ENCODE measurements at regions not wholly inside any gene's neighbourhood (a gene's known extent, or its start where the extent isn't known, plus 50 kb on each side); places are given as distances from the start of the nearest gene placed in this dataset.

- no peak for DNase-seq
Measured at GRCh38 chr12:67506739-67507138, 141.8 kb upstream of the DYRK2 start.

- DNase-seq = no peak
Measured at GRCh38 chr12:67508830-67509229, 139.7 kb upstream of the DYRK2 start.

- DNase-seq = no peak
Measured at GRCh38 chr12:67509666-67510386, 138.7 kb upstream of the DYRK2 start.

- DNase-seq = no peak
Measured at GRCh38 chr12:67512061-67512460, 136.5 kb upstream of the DYRK2 start.

- no peak for DNase-seq
Measured at GRCh38 chr12:67514502-67514901, 134.0 kb upstream of the DYRK2 start.

GRCh38 chr12:67515679-67516340 is 132.7 kb upstream of the DYRK2 start:
- peak; percentile 15 to 55 for DNase-seq

- DNase-seq = no peak
Measured at GRCh38 chr12:67517181-67517887, 131.2 kb upstream of the DYRK2 start.

- DNase-seq = no peak
Measured at GRCh38 chr12:67519484-67520433, 128.8 kb upstream of the DYRK2 start.

- DNase-seq = no peak
Measured at GRCh38 chr12:67520606-67521005, 127.9 kb upstream of the DYRK2 start.

- no peak for DNase-seq
Measured at GRCh38 chr12:67522222-67522621, 126.3 kb upstream of the DYRK2 start.

GRCh38 chr12:67523538-67523937 is 125.0 kb upstream of the DYRK2 start:
- DNase-seq = no peak

GRCh38 chr12:67524861-67525616 is 123.5 kb upstream of the DYRK2 start:
- DNase-seq = no peak

GRCh38 chr12:67525617-67525884 is 123.0 kb upstream of the DYRK2 start:
- no peak for DNase-seq

- DNase-seq = no peak
Measured at GRCh38 chr12:67526129-67526528, 122.4 kb upstream of the DYRK2 start.

GRCh38 chr12:67531051-67531450 is 117.5 kb upstream of the DYRK2 start:
- DNase-seq = no peak

GRCh38 chr12:67531501-67531900 is 117.0 kb upstream of the DYRK2 start:
- DNase-seq = no peak

GRCh38 chr12:67533159-67533558 is 115.4 kb upstream of the DYRK2 start:
- no peak for DNase-seq

- no peak for DNase-seq
Measured at GRCh38 chr12:67534046-67534445, 114.5 kb upstream of the DYRK2 start.

- DNase-seq = no peak
Measured at GRCh38 chr12:67534681-67535080, 113.9 kb upstream of the DYRK2 start.

GRCh38 chr12:67535176-67535575 is 113.4 kb upstream of the DYRK2 start:
- DNase-seq = no peak

GRCh38 chr12:67535971-67536370 is 112.6 kb upstream of the DYRK2 start:
- no peak for DNase-seq

GRCh38 chr12:67539329-67539728 is 109.2 kb upstream of the DYRK2 start:
- no peak for DNase-seq
